Skin epidermis (tissue), 12 donors: ENCODE measurements at regions not wholly inside any gene's neighbourhood (a gene's known extent, or its start where the extent isn't known, plus 50 kb on each side); places are given as distances from the start of the nearest gene placed in this dataset.
"Not testable (repeated sequence)": the region's sequence is repeated elsewhere in the genome, so short reads cannot be mapped to it uniquely, and the experiment has no call there.

Source experiments
- H3K27ac ChIP-seq, 21 experiments: fragments of 200-600 bp; sonication (generic) in 11 of 21; one replicate each; pipeline ENCODE4 v1.5.0; 2020; ENCODE audit warnings: mild to moderate bottlenecking in 3 of 21, inconsistent platforms in 2 of 21, moderate library complexity in 2 of 21
- H3K4me3 ChIP-seq, 7 experiments: fragments of 200-600 bp; sonication (generic) in 2 of 7; one replicate each; pipeline ENCODE4 v1.5.0; 2020; ENCODE audit warnings: inconsistent platforms in 2 of 7, mild to moderate bottlenecking in 2 of 7, moderate library complexity in 1 of 7

- peak overlapping the region in 12 of 21 experiments; percentile 15 to 84 (median 56) for H3K27ac ChIP-seq
- H3K4me3 ChIP-seq: no peak overlapping the region
These were observed 77.4 kb upstream of the SMURF2 start for GRCh38 chr17:64739316-64740058.

GRCh38 chr17:64736804-64737492 lies 74.8 kb upstream of the SMURF2 start:
- Histone ChIP-seq H3K4me3 (no peak overlapping the region), H3K27ac (no peak overlapping the region)

GRCh38 chr17:64732336-64733006 lies 70.4 kb upstream of the SMURF2 start:
- H3K4me3 ChIP-seq: no peak overlapping the region
- peak overlapping the region in 1 of 21 experiments; percentile 41 for H3K27ac ChIP-seq

GRCh38 chr17:64730023-64730422 lies 67.9 kb upstream of the SMURF2 start:
- H3K27ac ChIP-seq, H3K4me3 ChIP-seq: not testable (repeated sequence)

GRCh38 chr17:64729201-64729600 lies 67.1 kb upstream of the SMURF2 start:
- no peak overlapping the region for H3K27ac ChIP-seq
- H3K4me3 ChIP-seq: no peak overlapping the region

- H3K27ac ChIP-seq: no peak overlapping the region
- H3K4me3 ChIP-seq: no peak overlapping the region
These were observed 66.1 kb upstream of the SMURF2 start for GRCh38 chr17:64728041-64728695.

- H3K4me3 ChIP-seq, H3K27ac ChIP-seq: not testable (repeated sequence)
These were observed 63.9 kb upstream of the SMURF2 start for GRCh38 chr17:64726025-64726424.

- peak overlapping the region in 2 of 21 experiments; percentile 63 to 65 for H3K27ac ChIP-seq
These were observed 62.1 kb upstream of the SMURF2 start for GRCh38 chr17:64724246-64724645.

GRCh38 chr17:64723781-64724180 lies 61.7 kb upstream of the SMURF2 start:
- H3K27ac ChIP-seq: peak overlapping the region in 2 of 21 experiments; percentile 63 to 65
- no peak overlapping the region for H3K4me3 ChIP-seq

More at GRCh38 chr17:64724246-64724645, 62.1 kb upstream of the SMURF2 start:
- H3K4me3 ChIP-seq: not testable (repeated sequence)

- H3K27ac ChIP-seq, H3K4me3 ChIP-seq: not testable (repeated sequence)
These were observed 59.4 kb upstream of the SMURF2 start for GRCh38 chr17:64721556-64721955.

- H3K27ac ChIP-seq: peak overlapping the region in 1 of 21 experiments; percentile 18
These were observed 58.1 kb upstream of the SMURF2 start for GRCh38 chr17:64720253-64720652.

GRCh38 chr17:64719517-64719916 lies 57.4 kb upstream of the SMURF2 start:
- H3K27ac ChIP-seq, H3K4me3 ChIP-seq: not testable (repeated sequence)

More at GRCh38 chr17:64720253-64720652, 58.1 kb upstream of the SMURF2 start:
- H3K4me3 ChIP-seq: not testable (repeated sequence)

GRCh38 chr17:64718816-64719215 lies 56.7 kb upstream of the SMURF2 start:
- H3K27ac ChIP-seq, H3K4me3 ChIP-seq: not testable (repeated sequence)

- Histone ChIP-seq H3K4me3 (no peak overlapping the region), H3K27ac (no peak overlapping the region)
These were observed 56.0 kb upstream of the SMURF2 start for GRCh38 chr17:64718058-64718457.

GRCh38 chr17:64716496-64716895 lies 54.4 kb upstream of the SMURF2 start:
- H3K27ac ChIP-seq, H3K4me3 ChIP-seq: not testable (repeated sequence)

- Histone ChIP-seq H3K4me3 (peak overlapping the region in 1 of 7 experiments; percentile 3), H3K27ac (peak overlapping the region in 4 of 21 experiments; percentile 9 to 73 (median 68))
These were observed 51.7 kb upstream of the SMURF2 start for GRCh38 chr17:64713786-64714185.

- H3K4me3 ChIP-seq: not testable (repeated sequence)
- H3K27ac ChIP-seq: peak overlapping the region in 9 of 21 experiments; percentile 38 to 74 (median 65)
These were observed 50.6 kb upstream of the SMURF2 start for GRCh38 chr17:64712557-64713351.
